Embryonic facial prominence (tissue), 1 donor: ENCODE measurements at regions not wholly inside any gene's neighbourhood (a gene's known extent, or its start where the extent isn't known, plus 50 kb on each side); places are given as distances from the start of the nearest gene placed in this dataset.

ENCODE experiments used
- DNase-seq: peaks from one replicate; pipeline ENCODE4 v3.0.0-alpha.2; 2016; ENCODE audit errors: extremely low spot score

GRCh38 chr3:194837457-194838127, 151.9 kb downstream of the FAM43A start:
- DNase-seq = no peak

- no peak for DNase-seq
These were observed 152.6 kb downstream of the FAM43A start for GRCh38 chr3:194838236-194838635.

GRCh38 chr3:194840661-194841514, 155.2 kb downstream of the FAM43A start:
- DNase-seq = no peak

DNA sequence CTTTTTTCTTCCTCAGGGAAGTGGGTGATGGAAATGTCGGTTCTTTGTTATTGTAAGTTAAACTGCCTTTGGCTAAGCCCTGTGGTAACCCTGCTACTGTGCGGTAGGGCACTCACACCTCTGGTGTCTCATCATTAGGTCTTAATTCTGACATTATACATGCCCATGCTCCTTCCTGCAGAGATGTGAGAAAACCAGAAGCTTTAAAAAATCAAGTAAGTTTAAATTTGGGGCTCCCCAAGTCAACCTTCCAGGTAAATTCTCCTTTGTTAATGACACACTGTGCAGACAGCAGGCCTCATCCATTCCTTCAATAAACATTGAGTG, 155.8 kb downstream of the FAM43A start:
- no peak for DNase-seq

- no peak for DNase-seq
These were observed 157.9 kb downstream of the FAM43A start for GRCh38 chr3:194843556-194843955.

- DNase-seq = no peak
These were observed 158.4 kb downstream of the FAM43A start for GRCh38 chr3:194844046-194844445.

GRCh38 chr3:194849166-194849875, 163.6 kb downstream of the FAM43A start:
- no peak for DNase-seq

DNA sequence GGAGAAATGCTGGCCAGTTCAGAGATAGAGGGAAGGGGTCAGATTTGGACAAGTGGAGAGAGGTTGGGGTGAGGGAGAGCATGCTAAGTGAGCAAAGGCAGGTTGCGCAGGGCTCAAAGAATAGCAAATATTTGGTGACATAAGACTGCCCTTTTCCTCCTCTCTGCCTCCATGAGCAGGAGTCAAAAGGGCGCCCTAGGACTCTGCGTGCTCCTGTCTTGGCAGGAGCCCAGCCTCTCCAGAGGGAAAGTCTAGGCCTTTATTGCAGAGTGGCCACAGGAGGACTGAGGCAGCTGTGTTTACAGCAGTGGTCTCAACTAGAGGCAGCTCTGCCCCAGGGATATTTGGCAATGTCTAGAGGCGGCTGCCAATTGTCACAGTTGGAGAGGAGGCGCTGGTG, 165.6 kb downstream of the FAM43A start:
- DNase-seq = no peak

GRCh38 chr3:194851941-194852340, 166.3 kb downstream of the FAM43A start:
- DNase-seq = no peak

- no peak for DNase-seq
These were observed 166.7 kb downstream of the FAM43A start for GRCh38 chr3:194852345-194852744.

- DNase-seq = no peak
These were observed 167.3 kb downstream of the FAM43A start for GRCh38 chr3:194852831-194853508.

DNA sequence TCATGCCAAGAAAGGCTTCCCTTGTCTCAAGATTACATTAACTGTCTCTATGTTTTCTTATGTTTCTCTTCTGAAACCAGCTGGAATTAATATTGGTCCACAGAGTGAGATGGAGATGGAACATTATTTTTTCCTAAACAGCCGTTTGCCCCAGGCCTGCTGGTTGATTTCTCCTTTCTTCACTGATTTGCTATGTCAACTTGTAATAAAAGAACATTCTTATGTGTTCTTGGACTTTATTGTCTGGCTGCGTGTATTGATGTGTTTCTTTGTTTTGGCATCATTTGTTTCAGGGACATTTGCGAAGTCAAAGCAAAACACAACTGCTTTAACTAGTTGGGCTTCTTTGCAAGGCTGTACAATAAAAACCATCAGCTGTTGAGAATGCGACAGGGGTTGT, 168.5 kb downstream of the FAM43A start:
- DNase-seq = no peak

- no peak for DNase-seq
These were observed 169.1 kb downstream of the FAM43A start for GRCh38 chr3:194854659-194855390.

DNA sequence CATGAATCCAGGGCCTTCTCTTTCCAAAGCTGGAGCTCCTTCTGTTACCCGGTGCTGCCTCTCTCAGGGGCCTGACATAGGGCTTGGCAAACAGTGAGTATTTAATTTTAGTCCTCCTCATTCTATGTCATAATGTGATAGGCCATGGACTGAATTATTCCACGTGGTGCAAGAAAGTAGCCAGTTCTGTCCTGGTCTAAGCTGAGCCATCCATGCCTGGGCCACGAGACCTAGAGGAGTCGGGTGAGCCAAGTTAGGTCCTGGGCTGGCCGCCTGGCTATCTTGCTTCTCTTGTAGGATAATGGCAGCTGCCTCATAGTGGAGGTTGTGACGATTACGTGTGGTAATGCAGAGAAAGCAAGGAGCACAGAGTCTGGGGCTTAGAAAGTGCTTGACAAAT, 170.6 kb downstream of the FAM43A start:
- DNase-seq = no peak

DNA sequence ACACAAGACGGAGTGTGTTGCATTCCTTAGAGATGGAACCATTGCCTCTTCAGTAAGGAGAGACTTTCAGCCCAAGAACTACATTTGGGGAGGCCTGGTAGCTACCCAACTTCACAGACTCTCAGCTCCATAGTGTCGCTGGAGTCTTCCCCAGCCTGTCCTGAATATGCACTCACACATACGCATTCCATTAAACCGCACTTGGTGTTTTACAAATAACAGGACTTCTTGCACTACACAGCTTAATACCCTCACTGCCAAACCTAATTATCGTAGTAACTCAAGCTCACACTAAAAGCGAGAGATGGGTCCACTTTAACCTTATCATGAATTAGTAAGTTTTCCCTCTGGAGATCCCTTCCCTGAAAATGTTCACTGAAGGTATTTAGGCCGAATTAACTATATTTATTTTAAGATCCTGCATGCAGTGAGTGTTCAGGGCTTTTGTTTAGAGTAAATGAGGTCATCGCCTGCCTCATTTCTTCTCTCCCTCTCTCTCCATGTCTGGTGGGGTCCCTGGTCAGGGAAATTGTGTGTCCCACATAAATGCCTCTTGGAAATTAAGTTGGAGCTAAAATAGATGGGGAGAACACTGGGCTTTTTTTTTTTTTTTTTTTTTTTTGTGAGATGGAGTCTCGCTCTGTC, 171.9 kb downstream of the FAM43A start:
- no peak for DNase-seq

DNA sequence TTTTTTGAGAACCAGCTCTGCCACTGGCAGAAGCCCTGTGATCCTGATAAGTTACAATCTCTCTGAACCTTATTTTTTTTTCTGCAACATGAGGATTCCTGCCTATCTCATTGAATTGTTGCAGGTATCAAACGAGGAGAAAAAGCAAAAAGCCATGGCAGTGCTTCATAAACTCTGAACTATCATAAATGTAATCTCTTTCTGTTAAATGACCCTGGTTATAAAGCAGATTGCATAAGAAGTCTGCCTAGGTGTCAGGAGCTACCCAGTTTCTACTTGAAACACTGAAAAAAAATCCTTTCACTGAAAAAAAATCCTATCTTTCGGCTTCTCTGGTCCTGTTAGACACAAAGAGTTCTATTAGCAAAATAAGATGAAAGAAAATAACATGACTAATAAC, 172.7 kb downstream of the FAM43A start:
- no peak for DNase-seq

DNA sequence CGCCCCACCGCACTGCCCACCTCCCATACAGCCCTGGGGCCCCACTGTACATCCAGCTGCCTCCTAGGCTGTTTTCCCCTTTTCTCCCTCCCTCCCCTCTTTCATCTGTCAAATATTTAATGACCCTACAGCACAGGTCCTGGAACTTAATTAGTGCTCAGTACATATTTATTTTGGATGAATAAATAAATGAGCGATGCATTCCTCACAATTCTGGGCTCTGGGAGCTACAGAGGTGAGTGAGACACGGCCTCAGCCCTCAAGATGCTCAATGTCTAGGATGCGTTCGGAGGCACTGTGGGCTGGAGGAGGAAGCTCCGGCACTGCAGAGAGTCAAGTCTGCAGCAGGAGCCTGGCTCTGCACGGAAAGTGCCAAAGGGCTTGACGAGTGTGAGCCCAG, 175.0 kb downstream of the FAM43A start:
- no peak for DNase-seq

DNA sequence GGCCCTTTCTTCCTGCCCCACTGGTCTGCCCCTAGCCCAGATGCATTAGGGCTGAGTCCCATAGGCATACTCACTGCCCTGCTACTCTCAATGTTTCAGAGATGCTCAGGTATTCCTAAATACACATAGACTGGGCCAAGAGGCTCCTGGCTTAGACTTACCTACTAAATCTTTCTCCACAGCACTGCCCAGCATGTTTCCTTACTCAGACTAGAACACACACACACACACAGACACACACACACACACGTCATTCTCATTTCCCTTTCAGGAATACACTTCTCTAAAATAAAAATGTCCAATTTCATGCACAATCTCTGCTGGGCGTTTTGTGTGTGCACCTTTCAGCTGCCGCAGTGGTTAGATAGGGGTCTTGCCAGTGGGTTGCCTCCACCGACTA, 175.7 kb downstream of the FAM43A start:
- no peak for DNase-seq

DNA sequence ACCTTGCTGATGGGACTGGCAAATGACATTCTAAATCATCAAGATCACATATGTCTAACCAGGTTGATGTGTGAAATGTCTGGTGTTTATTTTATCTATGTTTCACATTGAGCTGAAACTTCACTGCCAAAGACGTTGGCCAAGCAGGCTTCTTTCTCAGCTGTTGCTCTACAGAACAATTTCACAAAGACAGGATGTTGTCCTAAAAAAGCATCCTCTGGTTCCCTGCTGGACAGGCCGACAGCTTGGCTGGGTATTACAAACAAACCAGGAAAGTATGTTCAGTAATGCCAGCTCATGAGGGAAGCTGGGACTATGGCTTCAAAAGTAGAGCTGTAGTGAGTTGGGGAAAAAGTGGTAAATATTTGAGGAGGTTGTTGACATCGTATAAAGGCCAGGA, 179.4 kb downstream of the FAM43A start:
- DNase-seq = no peak

DNA sequence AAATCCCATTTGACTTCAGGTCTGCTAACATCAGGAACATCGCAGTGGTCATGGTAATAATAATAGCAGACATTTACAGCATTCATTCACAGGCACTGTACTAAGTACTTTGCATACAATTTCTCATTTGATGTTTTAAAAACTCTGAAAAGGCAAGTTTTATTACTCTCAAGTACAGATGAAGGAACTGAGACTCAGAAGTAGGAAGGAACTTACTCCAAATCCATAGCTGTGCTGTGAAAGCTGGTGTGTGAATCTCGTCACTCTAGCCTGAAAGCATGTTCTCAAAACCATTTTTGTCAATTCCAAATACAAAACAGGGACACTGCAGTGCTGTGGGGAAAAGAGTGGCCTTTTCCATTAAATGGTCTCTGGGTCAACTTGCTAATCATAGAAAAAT, 179.9 kb downstream of the FAM43A start:
- DNase-seq = no peak

DNA sequence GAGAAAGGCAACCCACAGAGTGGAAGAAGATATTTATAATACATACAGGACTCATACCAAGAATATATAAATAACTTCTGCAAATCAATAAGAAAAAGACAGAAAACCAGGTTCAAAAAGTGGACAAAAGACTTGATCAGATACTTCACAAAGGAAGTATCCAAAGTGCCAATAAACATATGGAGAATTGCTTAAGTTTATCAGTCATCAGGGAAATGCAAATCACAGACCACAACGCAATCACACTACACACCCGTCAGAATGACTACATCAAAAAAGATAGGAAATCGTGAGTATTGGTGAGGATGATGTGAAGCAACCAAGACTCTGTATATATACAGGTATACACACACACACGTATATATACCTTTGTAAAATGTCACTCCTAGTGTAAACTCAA, 180.6 kb downstream of the FAM43A start:
- DNase-seq = no peak
